GM18517 (cell line): ENCODE measurements at regions not wholly inside any gene's neighbourhood (a gene's known extent, or its start where the extent isn't known, plus 50 kb on each side); places are given as distances from the start of the nearest gene placed in this dataset.

ENCODE experiments used
- ATAC-seq: cut with Tn5 transposase; IDR thresholded peaks from one replicate; pipeline ENCODE4 v1.9.1; 2021; ENCODE audit warnings: mild to moderate bottlenecking, moderate library complexity; ENCODE audit not compliant: unreplicated experiment

- no peak for ATAC-seq
These were observed 371.6 kb upstream of the RUNX1 start for GRCh38 chr21:35420656-35421055.

GRCh38 chr21:35417762-35418161 is 368.7 kb upstream of the RUNX1 start:
- ATAC-seq = no peak

- no peak for ATAC-seq
These were observed 367.9 kb upstream of the RUNX1 start for GRCh38 chr21:35416866-35417489.

GRCh38 chr21:35414507-35415139 is 365.5 kb upstream of the RUNX1 start:
- ATAC-seq = no peak

- no peak for ATAC-seq
These were observed 365.0 kb upstream of the RUNX1 start for GRCh38 chr21:35414056-35414455.

GRCh38 chr21:35412231-35412630 is 363.1 kb upstream of the RUNX1 start:
- ATAC-seq = no peak

GRCh38 chr21:35411434-35411833 is 362.3 kb upstream of the RUNX1 start:
- no peak for ATAC-seq

GRCh38 chr21:35410656-35411055 is 361.6 kb upstream of the RUNX1 start:
- ATAC-seq = no peak

- no peak for ATAC-seq
These were observed 361.0 kb upstream of the RUNX1 start for GRCh38 chr21:35410123-35410522.

GRCh38 chr21:35408401-35408800 is 359.3 kb upstream of the RUNX1 start:
- ATAC-seq = no peak

GRCh38 chr21:35406635-35407034 is 357.5 kb upstream of the RUNX1 start:
- no peak for ATAC-seq

GRCh38 chr21:35405981-35406380 is 356.9 kb upstream of the RUNX1 start:
- no peak for ATAC-seq

- no peak for ATAC-seq
These were observed 355.1 kb upstream of the RUNX1 start for GRCh38 chr21:35404247-35404646.

GRCh38 chr21:35402061-35402460 is 353.0 kb upstream of the RUNX1 start:
- ATAC-seq = no peak

- no peak for ATAC-seq
These were observed 352.4 kb upstream of the RUNX1 start for GRCh38 chr21:35401476-35401875.

GRCh38 chr21:35400233-35400939 is 351.3 kb upstream of the RUNX1 start:
- ATAC-seq = no peak

- ATAC-seq = no peak
These were observed 350.6 kb upstream of the RUNX1 start for GRCh38 chr21:35399706-35400105.

GRCh38 chr21:35399002-35399530 is 350.0 kb upstream of the RUNX1 start:
- ATAC-seq = no peak

GRCh38 chr21:35398346-35398982 is 349.4 kb upstream of the RUNX1 start:
- no peak for ATAC-seq

GRCh38 chr21:35397781-35398180 is 348.7 kb upstream of the RUNX1 start:
- no peak for ATAC-seq

- no peak for ATAC-seq
These were observed 347.6 kb upstream of the RUNX1 start for GRCh38 chr21:35396655-35397054.

GRCh38 chr21:35395728-35396127 is 346.6 kb upstream of the RUNX1 start:
- ATAC-seq = no peak
